ENCODE measurements at regions not wholly inside any gene's neighbourhood (a gene's known extent, or its start where the extent isn't known, plus 50 kb on each side); places are given as distances from the start of the nearest gene placed in this dataset.

- POLR2A ChIA-PET: no interaction called here
These were observed 123.7 kb downstream of the CHD9NB start for GRCh38 chr16:52928955-52929354.

GRCh38 chr16:52925143-52925542 is 127.6 kb downstream of the CHD9NB start:
- TF ChIP-seq EGR1 (IDR thresholded peaks at IDR 0.05; ENCODE audit: low read depth) (no peak), CBX3 (IDR thresholded peaks at IDR 0.05; ENCODE audit: low read depth) (no peak), RAD21 (IDR thresholded peaks at IDR 0.05; ENCODE audit: low read depth) (no peak), ATF3 (IDR thresholded peaks at IDR 0.05) (no peak), SP1 (IDR thresholded peaks at IDR 0.05; ENCODE audit: low read depth) (no peak), ZBTB33 (IDR thresholded peaks at IDR 0.05; ENCODE audit: extremely low read depth, insufficient replicate concordance, low read length) (no peak)
- POLR2A ChIA-PET: no interaction called here
- no peaks in the 10 kb centered on the region for H3K79me2 ChIP-seq (ENCODE audit: insufficient read depth, low read length)
- no peak overlapping the region for H3K4me3 ChIP-seq (replicated peaks in 1 of 2; ENCODE audit: low read depth in 1 of 2, low read length in 2 of 2)
- H3K9me2 ChIP-seq (ENCODE audit: insufficient read depth): no peaks in the 10 kb centered on the region
- no peaks in the 10 kb centered on the region for H4K20me1 ChIP-seq (ENCODE audit: insufficient read depth)
- RAD21 ChIA-PET (ENCODE audit: low non-redundant PET in 1 of 2, low total read pairs in 2 of 2, uncharacterized antibody in 2 of 2, unreplicated experiment in 2 of 2): no interaction called here
- H3K27me3 ChIP-seq (ENCODE audit: insufficient read depth, low read length): no peaks in the 10 kb centered on the region
- no peaks in the 10 kb centered on the region for H3K9me3 ChIP-seq (ENCODE audit: control insufficient read depth in 1 of 2, insufficient read depth in 1 of 2, low read depth in 1 of 2, low read length in 2 of 2)
- BruUV-seq (replicated peaks): no TSS peak
- ATAC-seq (no peak), DNase-seq (ENCODE audit: low read depth, low spot score) (no peak)
- H3K4me2 ChIP-seq (ENCODE audit: low read length): no peak overlapping the region
- CTCF ChIA-PET: no interaction called here
- intact Hi-C loops (cut with micrococcal nuclease): no loop called here
- H3K36me3 ChIP-seq (ENCODE audit: control insufficient read depth in 1 of 2, insufficient read depth in 2 of 2, low read length in 2 of 2): no peaks in the 10 kb centered on the region
- H3K4me1 ChIP-seq (ENCODE audit: control insufficient read depth in 1 of 2, insufficient read depth in 2 of 2, low read length in 2 of 2): no peaks in the 10 kb centered on the region
- H2AFZ ChIP-seq (ENCODE audit: low read depth, low read length, poor library complexity, severe bottlenecking): no peak overlapping the region
- no peak overlapping the region for H3K27ac ChIP-seq (ENCODE audit: low read depth, low read length)
- H3K9ac ChIP-seq (ENCODE audit: low read length): no peak overlapping the region

More at GRCh38 chr16:52928955-52929354, 123.7 kb downstream of the CHD9NB start:
- Histone ChIP-seq H3K27me3 (ENCODE audit: insufficient read depth, low read length) (no peaks in the 10 kb centered on the region), H3K9me3 (ENCODE audit: control insufficient read depth in 1 of 2, insufficient read depth in 1 of 2, low read depth in 1 of 2, low read length in 2 of 2) (no peaks in the 10 kb centered on the region), H3K79me2 (ENCODE audit: insufficient read depth, low read length) (no peaks in the 10 kb centered on the region), H3K4me2 (ENCODE audit: low read length) (no peak overlapping the region), H3K4me3 (replicated peaks in 1 of 2; ENCODE audit: low read depth in 1 of 2, low read length in 2 of 2) (no peak overlapping the region), H4K20me1 (ENCODE audit: insufficient read depth) (no peaks in the 10 kb centered on the region), H2AFZ (ENCODE audit: low read depth, low read length, poor library complexity, severe bottlenecking) (no peak overlapping the region), H3K27ac (ENCODE audit: low read depth, low read length) (no peak overlapping the region), H3K9ac (ENCODE audit: low read length) (no peak overlapping the region), H3K36me3 (ENCODE audit: control insufficient read depth in 1 of 2, insufficient read depth in 2 of 2, low read length in 2 of 2) (no peaks in the 10 kb centered on the region), H3K4me1 (ENCODE audit: control insufficient read depth in 1 of 2, insufficient read depth in 2 of 2, low read length in 2 of 2) (no peaks in the 10 kb centered on the region), H3K9me2 (ENCODE audit: insufficient read depth) (no peaks in the 10 kb centered on the region)
- RAD21 ChIA-PET (ENCODE audit: low non-redundant PET in 1 of 2, low total read pairs in 2 of 2, uncharacterized antibody in 2 of 2, unreplicated experiment in 2 of 2): no interaction called here
- TF ChIP-seq FOSL1 (IDR thresholded peaks at IDR 0.05; ENCODE audit: low read depth) (no peak), ZNF274 (IDR thresholded peaks at IDR 0.05; ENCODE audit: low read depth, low read length) (no peak), ZFX (IDR thresholded peaks at IDR 0.05) (no peak), CTCF (IDR thresholded peaks at IDR 0.05 in 2 of 3, conservative IDR thresholded peaks at IDR 0.05 in 1 of 3; ENCODE audit: borderline replicate concordance in 1 of 3, insufficient read depth in 1 of 3, low read depth in 2 of 3, low read length in 2 of 3) (no peak), CBX3 (IDR thresholded peaks at IDR 0.05; ENCODE audit: low read depth) (no peak)
- intact Hi-C loops (cut with micrococcal nuclease): no loop called here
- CTCF ChIA-PET: no interaction called here
- DNase-seq (ENCODE audit: low read depth, low spot score) (no peak), ATAC-seq (no peak)
- no TSS peak for BruUV-seq (replicated peaks)

Data from HCT116 (cell line).